Urinary bladder (tissue), 4 donors: ENCODE measurements at regions not wholly inside any gene's neighbourhood (a gene's known extent, or its start where the extent isn't known, plus 50 kb on each side); places are given as distances from the start of the nearest gene placed in this dataset. TPM values are rescaled to one million over a fixed set of nuclear protein-coding genes. Genes with fewer than 3 reads are reported as not detected.

Experiments
- DNase-seq: peaks from one replicate; pipeline ENCODE4 v3.0.0-alpha.2; 2015; ENCODE audit errors: extremely low spot score
- H3K27ac ChIP-seq: one replicate; pipeline ENCODE4 v1.5.1; 2013; ENCODE audit warnings: low read depth, mild to moderate bottlenecking, moderate library complexity
- H3K36me3 ChIP-seq: one replicate; pipeline ENCODE4 v1.6.1; 2013; ENCODE audit warnings: mild to moderate bottlenecking, moderate library complexity; ENCODE audit not compliant: insufficient read depth
- H3K4me1 ChIP-seq: one replicate; pipeline ENCODE4 v1.6.1; 2013; ENCODE audit warnings: mild to moderate bottlenecking, moderate library complexity; ENCODE audit not compliant: insufficient read depth
- H3K4me3 ChIP-seq: one replicate; pipeline ENCODE4 v1.5.1; 2013; ENCODE audit warnings: low read depth, low read length
- WGBS: extraction: QIAGEN DNeasy Blood & Tissue Kit; methylation state at CpG from one replicate; pipeline ENCODE4 v1.1.7; 2013; 5-methylcytosine and 5-hydroxymethylcytosine counted together
- small RNA-seq: library from RNA; depleted of rRNA; stranded (forward); fragments of <200 nt; gene quantifications from one replicate; pipeline ENCODE3, GENCODE V24; 2014
- donor health status: healthy with polysubstance abuse.
- donor health status: healthy.

- no peak for DNase-seq
- Histone ChIP-seq H3K4me1 (no peaks in the 10 kb centered on the region), H3K4me3 (no peak overlapping the region), H3K27ac (no peak overlapping the region), H3K36me3 (no peaks in the 10 kb centered on the region)
- 90% methylated on average over 3 of the region's 3 CpGs for WGBS
These were observed 63.9 kb upstream of the KIF5B start for GRCh38 chr10:32120147-32120546.

- no peaks in the 10 kb centered on the region for H3K36me3 ChIP-seq
- no peak overlapping the region for H3K27ac ChIP-seq
- no peaks in the 10 kb centered on the region for H3K4me1 ChIP-seq
- H3K4me3 ChIP-seq = no peak overlapping the region
- DNase-seq = no peak
- 84% methylated on average over 1 of the region's 1 CpG for WGBS
These were observed 58.3 kb upstream of the KIF5B start for GRCh38 chr10:32114508-32114907.

- 74% methylated on average over 3 of the region's 3 CpGs for WGBS
- no peak for DNase-seq
- no peak overlapping the region for H3K4me3 ChIP-seq
- H3K36me3 ChIP-seq = no peaks in the 10 kb centered on the region
- H3K27ac ChIP-seq = no peak overlapping the region
- no peaks in the 10 kb centered on the region for H3K4me1 ChIP-seq
These were observed 55.8 kb upstream of the KIF5B start for GRCh38 chr10:32112055-32112454.

GRCh38 chr10:32111585-32111984, 55.4 kb upstream of the KIF5B start:
- no peak overlapping the region for H3K4me3 ChIP-seq
- H3K4me1 ChIP-seq = no peaks in the 10 kb centered on the region
- H3K27ac ChIP-seq = no peak overlapping the region
- H3K36me3 ChIP-seq = no peaks in the 10 kb centered on the region
- WGBS = 94% methylated on average over 3 of the region's 3 CpGs
- no peak for DNase-seq

- no peak for DNase-seq
- WGBS = 89% methylated on average over 7 of the region's 7 CpGs
- H3K36me3 ChIP-seq = no peaks in the 10 kb centered on the region
These were observed 54.6 kb upstream of the KIF5B start for GRCh38 chr10:32110790-32111189.

GRCh38 chr10:32109603-32110002, 53.4 kb upstream of the KIF5B start:
- no peak overlapping the region for H3K27ac ChIP-seq
- no peaks in the 10 kb centered on the region for H3K4me1 ChIP-seq
- no peak overlapping the region for H3K4me3 ChIP-seq
- DNase-seq = no peak
- no peaks in the 10 kb centered on the region for H3K36me3 ChIP-seq
- 92% methylated on average over 24 of the region's 24 CpGs for WGBS

More at GRCh38 chr10:32110790-32111189, 54.6 kb upstream of the KIF5B start:
- no peak overlapping the region for H3K27ac ChIP-seq
- no peaks in the 10 kb centered on the region for H3K4me1 ChIP-seq
- no peak overlapping the region for H3K4me3 ChIP-seq

Small RNAs in the stretch of these regions (small RNA-seq; reads per million reads assigned to genes)
- not detected for gene AL161932.1
- gene RNU7-22P = not detected
